GM12865 (cell line): ENCODE measurements at regions not wholly inside any gene's neighbourhood (a gene's known extent, or its start where the extent isn't known, plus 50 kb on each side); places are given as distances from the start of the nearest gene placed in this dataset.
"Not testable (repeated sequence)": the region's sequence is repeated elsewhere in the genome, so short reads cannot be mapped to it uniquely, and the experiment has no call there.

Experiments
- DNase-seq: peaks from one replicate; pipeline ENCODE4 v3.0.0; 2010; ENCODE audit warnings: low read depth
- H3K4me3 ChIP-seq: 2 replicates; pipeline ENCODE4 v1.5.1; 2011; ENCODE audit warnings: mild to moderate bottlenecking, low read depth, low read length, control low read depth
- CTCF ChIP-seq: IDR thresholded peaks from 2 replicates; pipeline ENCODE4 v1.5.1; 2011; ENCODE audit warnings: low read length, control low read depth, low read depth, inconsistent platforms; ENCODE audit not compliant: insufficient read depth; ENCODE audit errors: missing control alignments

GRCh38 chr11:130675917-130676316, 227.5 kb downstream of the ADAMTS15 start:
- no peak for DNase-seq
- no peak for TF ChIP-seq CTCF
- H3K4me3 ChIP-seq: no peak overlapping the region

GRCh38 chr11:130677486-130678153, 229.2 kb downstream of the ADAMTS15 start:
- DNase-seq: no peak
- no peak overlapping the region for H3K4me3 ChIP-seq
- TF ChIP-seq CTCF: no peak

GRCh38 chr11:130679247-130679646, 230.8 kb downstream of the ADAMTS15 start:
- TF ChIP-seq CTCF: no peak
- H3K4me3 ChIP-seq: no peak overlapping the region
- DNase-seq: no peak

GRCh38 chr11:130682471-130682870, 233.8 kb downstream of the SNX19 start:
- DNase-seq, H3K4me3 ChIP-seq: not testable (repeated sequence)

- DNase-seq: no peak
- H3K4me3 ChIP-seq: no peak overlapping the region
- no peak for TF ChIP-seq CTCF
These were observed 226.9 kb downstream of the SNX19 start for GRCh38 chr11:130689222-130689908.

- no peak overlapping the region for H3K4me3 ChIP-seq
- DNase-seq: no peak
- no peak for TF ChIP-seq CTCF
These were observed 224.7 kb downstream of the SNX19 start for GRCh38 chr11:130691581-130691980.

GRCh38 chr11:130692220-130692619, 224.1 kb downstream of the SNX19 start:
- no peak overlapping the region for H3K4me3 ChIP-seq
- TF ChIP-seq CTCF: no peak
- DNase-seq: no peak
